IMR-90 (cell line): ENCODE measurements at regions not wholly inside any gene's neighbourhood (a gene's known extent, or its start where the extent isn't known, plus 50 kb on each side); places are given as distances from the start of the nearest gene placed in this dataset.

Experiments used
- ATAC-seq: fragments of 200-7000 bp; cut with Tn5 transposase; 2 replicates; pipeline ENCODE4 v1.9.1; 2020; ENCODE audit warnings: low read depth, mild to moderate bottlenecking, moderate library complexity
- BruUV-seq: library from RNA; stranded (reverse); fragments of 400-500 nt; replicated peaks from 2 replicates; lab custom pipeline; 2021; lab: Mats Ljungman, UMichigan
- CTCF ChIA-PET: fragments of 300-600 bp; formaldehyde crosslinking; extraction: SDS; loops from one replicate; lab custom pipeline; 2021; ENCODE audit warnings: antibody characterized with exemption; lab: Yijun Ruan, JAX
- POLR2A ChIA-PET: fragments of 300-600 bp; sonication (Branson Sonifier 250); formaldehyde crosslinking; loops from one replicate; lab custom pipeline; 2022; ENCODE audit warnings: antibody characterized with exemption; ENCODE audit not compliant: unreplicated experiment; lab: Charles Lee
- DNase-seq: peaks from one replicate; pipeline ENCODE4 v3.0.0; 2013
- H2AFZ ChIP-seq: replicated peaks from 2 replicates; pipeline ENCODE3; 2013; ENCODE audit warnings: low read length, mild to moderate bottlenecking; ENCODE audit not compliant: poor library complexity
- H2AK5ac ChIP-seq: 2 replicates; pipeline ENCODE4 v1.6.1; 2013; ENCODE audit warnings: low read depth, low read length, inconsistent platforms
- H2AK9ac ChIP-seq: replicated peaks from 2 replicates; pipeline ENCODE3; 2013; ENCODE audit warnings: mild to moderate bottlenecking, low read depth, low read length, moderate library complexity; ENCODE audit not compliant: poor library complexity
- H2BK120ac ChIP-seq: 2 replicates; pipeline ENCODE4 v1.6.1; 2013; ENCODE audit warnings: low read depth, low read length, inconsistent platforms
- H2BK15ac ChIP-seq: 3 replicates; pipeline ENCODE4 v1.6.1; 2013; ENCODE audit warnings: low read depth, low read length, inconsistent platforms
- H2BK20ac ChIP-seq: 2 replicates; pipeline ENCODE4 v1.6.1; 2013; ENCODE audit warnings: low read depth, mild to moderate bottlenecking, inconsistent platforms, low read length, moderate library complexity
- H2BK5ac ChIP-seq: 2 replicates; pipeline ENCODE4 v1.6.1; 2013; ENCODE audit warnings: mild to moderate bottlenecking, low read depth, low read length, inconsistent platforms; ENCODE audit not compliant: poor library complexity, severe bottlenecking
- H3K14ac ChIP-seq: replicated peaks from 2 replicates; pipeline ENCODE4 v1.6.1; 2013; ENCODE audit warnings: low read depth, low read length, inconsistent platforms
- H3K18ac ChIP-seq: 2 replicates; pipeline ENCODE4 v1.6.1; 2013; ENCODE audit warnings: low read depth, low read length, control low read depth
- H3K23ac ChIP-seq: 2 replicates; pipeline ENCODE4 v1.6.1; 2013; ENCODE audit warnings: low read depth, low read length, inconsistent platforms
- H3K27ac ChIP-seq: 2 replicates; pipeline ENCODE4 v1.5.1; 2013; ENCODE audit warnings: mild to moderate bottlenecking, control low read depth, low read length; ENCODE audit not compliant: insufficient read depth
- H3K27me3 ChIP-seq: 2 replicates; pipeline ENCODE4 v1.6.1; 2013; ENCODE audit warnings: low read length; ENCODE audit not compliant: control insufficient read depth, insufficient read depth
- H3K36me3 ChIP-seq: 2 replicates; pipeline ENCODE4 v1.6.1; 2013; ENCODE audit warnings: low read length, mixed read lengths; ENCODE audit not compliant: control insufficient read depth, insufficient read depth
- H3K4ac ChIP-seq: 2 replicates; pipeline ENCODE4 v1.6.1; 2013; ENCODE audit warnings: low read depth, low read length, inconsistent platforms
- H3K4me1 ChIP-seq: 2 replicates; pipeline ENCODE4 v1.6.1; 2013; ENCODE audit warnings: low read length, mixed read lengths; ENCODE audit not compliant: control insufficient read depth, insufficient read depth
- H3K4me2 ChIP-seq: 2 replicates; pipeline ENCODE4 v1.6.1; 2013; ENCODE audit warnings: low read depth, mild to moderate bottlenecking, control low read depth, low read length, moderate library complexity
- H3K4me3 ChIP-seq: 2 replicates; pipeline ENCODE4 v1.5.1; 2013; ENCODE audit warnings: low read depth, mild to moderate bottlenecking, control low read depth, low read length, moderate library complexity; ENCODE audit not compliant: insufficient read depth
- H3K56ac ChIP-seq: 2 replicates; pipeline ENCODE4 v1.6.1; 2013; ENCODE audit warnings: low read length, inconsistent platforms; ENCODE audit not compliant: insufficient read depth; ENCODE audit errors: extremely low read depth
- H3K79me1 ChIP-seq, 2 experiments: 2 replicates each; pipeline ENCODE4 v1.6.1; 2013; ENCODE audit warnings: low read length in 2 of 2, inconsistent platforms in 1 of 2, low read depth in 1 of 2
- H3K9ac ChIP-seq: 2 replicates; pipeline ENCODE4 v1.6.1; 2013; ENCODE audit warnings: low read depth, low read length, control low read depth
- H3K9me1 ChIP-seq: 2 replicates; pipeline ENCODE4 v1.6.1; 2013; ENCODE audit warnings: low read length, inconsistent platforms; ENCODE audit not compliant: insufficient read depth
- H3K9me3 ChIP-seq: 2 replicates; pipeline ENCODE4 v1.6.1; 2013; ENCODE audit warnings: low read length; ENCODE audit not compliant: control insufficient read depth, insufficient read depth
- H4K20me1 ChIP-seq: 2 replicates; pipeline ENCODE4 v1.6.1; 2013; ENCODE audit warnings: low read length, inconsistent platforms; ENCODE audit not compliant: insufficient read depth
- H4K5ac ChIP-seq: 2 replicates; pipeline ENCODE4 v1.6.1; 2013; ENCODE audit warnings: mild to moderate bottlenecking, low read depth, low read length, control low read depth
- H4K8ac ChIP-seq, 2 experiments: 2 replicates each; pipeline ENCODE4 v1.6.1; 2013; ENCODE audit warnings: low read depth in 2 of 2, low read length in 2 of 2, control low read depth in 1 of 2, inconsistent platforms in 1 of 2
- H4K91ac ChIP-seq: 2 replicates; pipeline ENCODE4 v1.6.1; 2013; ENCODE audit warnings: low read depth, low read length, inconsistent platforms; ENCODE audit not compliant: insufficient read depth
- CEBPB ChIP-seq: IDR thresholded peaks from 2 replicates; pipeline ENCODE4 v1.6.1; 2012; ENCODE audit warnings: low read depth, low read length, improper control_type of control experiment
- CHD1 ChIP-seq: IDR thresholded peaks from 2 replicates; pipeline ENCODE4 v1.6.1; 2012; ENCODE audit warnings: low read depth, low read length, improper control_type of control experiment
- MAZ ChIP-seq: IDR thresholded peaks from 2 replicates; pipeline ENCODE4 v1.6.1; 2012; ENCODE audit warnings: low read depth, mild to moderate bottlenecking, low read length, improper control_type of control experiment, moderate library complexity, borderline replicate concordance
- WGBS, 2 experiments: methylation state at CpG; one replicate each; pipeline versions ENCODE4 v1.1.5 to v1.1.7; 2013; ENCODE audit warnings: missing lambda C conversion rate in 2 of 2; ENCODE audit not compliant: insufficient read length in 1 of 2; ENCODE audit errors: extremely low coverage in 2 of 2; 5-methylcytosine and 5-hydroxymethylcytosine counted together
- dilution Hi-C: fragments of 300-500 bp; cut with HindIII; formaldehyde crosslinking; loops from one replicate; pipeline ENCODE4 v1.14.3; 2018; ENCODE audit warnings: low sequenced_read_pairs; ENCODE audit not compliant: unreplicated experiment
- in situ Hi-C: fragments of 300-500 bp; cut with MboI; formaldehyde crosslinking; loops from 3 replicates; pipeline ENCODE4 v1.14.3; 2019; ENCODE audit warnings: low sequenced_read_pairs, inconsistent platforms, mixed read lengths
- intact Hi-C: fragments of 100-400 bp; cut with micrococcal nuclease; formaldehyde crosslinking; loops from 2 replicates; pipeline ENCODE4 v1.10.0; 2022
- TF ChIP-seq, protein P1 (sequence below): conservative IDR thresholded peaks from 2 replicates; pipeline ENCODE4 v1.5.1; 2012; ENCODE audit warnings: mild to moderate bottlenecking, low read depth, low read length, improper control_type of control experiment

DNA sequence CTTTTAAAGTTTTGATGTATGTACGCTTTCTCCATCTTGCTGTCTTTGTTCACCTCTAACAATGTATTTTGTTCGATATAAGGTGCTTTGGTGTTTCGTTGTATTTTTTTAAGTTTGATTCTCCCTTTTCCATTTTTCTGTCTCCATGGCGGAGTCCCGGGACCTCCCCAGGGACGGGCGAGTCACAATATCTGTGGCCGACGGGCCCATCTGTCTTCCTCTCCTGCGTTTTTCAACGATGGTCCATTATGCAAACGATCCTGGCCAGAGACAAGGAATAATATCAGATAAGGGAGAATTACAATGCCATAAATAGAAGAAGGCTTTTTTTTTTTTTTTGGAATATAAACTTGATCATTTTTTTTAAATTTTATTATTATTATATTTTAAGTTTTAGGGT is 112.3 kb upstream of the SHOX start:
- Histone ChIP-seq H3K27ac (no peak overlapping the region), H3K27me3 (no peaks in the 10 kb centered on the region), H4K91ac (no peak overlapping the region), H2BK20ac (no peak overlapping the region), H4K20me1 (no peaks in the 10 kb centered on the region), H2BK15ac (no peak overlapping the region), H3K9ac (no peak overlapping the region), H2BK5ac (no peak overlapping the region), H3K4me3 (no peak overlapping the region), H3K23ac (no peak overlapping the region), H3K4me2 (no peak overlapping the region), H2AK9ac (no peak overlapping the region), H3K79me1 (no peaks in the 10 kb centered on the region), H3K56ac (no peak overlapping the region), H4K8ac (no peak overlapping the region), H2BK120ac (no peak overlapping the region), H3K4me1 (no peaks in the 10 kb centered on the region), H2AFZ (no peak overlapping the region), H3K18ac (no peak overlapping the region), H3K4ac (no peak overlapping the region), H3K14ac (no peak overlapping the region), H3K9me3 (peaks cover 11% of the 10 kb centered on the region), H2AK5ac (no peak overlapping the region), H3K36me3 (no peaks in the 10 kb centered on the region), H3K9me1 (no peaks in the 10 kb centered on the region), H4K5ac (no peak overlapping the region)
- no CpG with 5 or more reads among the region's 12 CpGs for WGBS, 2 experiments
- ChIA-PET POLR2A (no interaction called here), CTCF (no interaction called here)
- dilution Hi-C loops (no loop called here), intact Hi-C loops (no loop called here), in situ Hi-C loops (no loop called here)
- no TSS peak for BruUV-seq
- no peak for ATAC-seq
- DNase-seq = no peak
- no peak for TF ChIP-seq CHD1
- no peak for TF ChIP-seq CEBPB
- TF ChIP-seq, protein P1, sequence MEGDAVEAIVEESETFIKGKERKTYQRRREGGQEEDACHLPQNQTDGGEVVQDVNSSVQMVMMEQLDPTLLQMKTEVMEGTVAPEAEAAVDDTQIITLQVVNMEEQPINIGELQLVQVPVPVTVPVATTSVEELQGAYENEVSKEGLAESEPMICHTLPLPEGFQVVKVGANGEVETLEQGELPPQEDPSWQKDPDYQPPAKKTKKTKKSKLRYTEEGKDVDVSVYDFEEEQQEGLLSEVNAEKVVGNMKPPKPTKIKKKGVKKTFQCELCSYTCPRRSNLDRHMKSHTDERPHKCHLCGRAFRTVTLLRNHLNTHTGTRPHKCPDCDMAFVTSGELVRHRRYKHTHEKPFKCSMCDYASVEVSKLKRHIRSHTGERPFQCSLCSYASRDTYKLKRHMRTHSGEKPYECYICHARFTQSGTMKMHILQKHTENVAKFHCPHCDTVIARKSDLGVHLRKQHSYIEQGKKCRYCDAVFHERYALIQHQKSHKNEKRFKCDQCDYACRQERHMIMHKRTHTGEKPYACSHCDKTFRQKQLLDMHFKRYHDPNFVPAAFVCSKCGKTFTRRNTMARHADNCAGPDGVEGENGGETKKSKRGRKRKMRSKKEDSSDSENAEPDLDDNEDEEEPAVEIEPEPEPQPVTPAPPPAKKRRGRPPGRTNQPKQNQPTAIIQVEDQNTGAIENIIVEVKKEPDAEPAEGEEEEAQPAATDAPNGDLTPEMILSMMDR = no peak
- no peak for TF ChIP-seq MAZ
